DMS114 treated with DMSO at 0.1 percent for 48 hours (cell line): ENCODE measurements at regions not wholly inside any gene's neighbourhood (a gene's known extent, or its start where the extent isn't known, plus 50 kb on each side); places are given as distances from the start of the nearest gene placed in this dataset.

Experiments
- DNase-seq: peaks from one replicate; lab custom pipeline; 2025; ENCODE audit not compliant: unreplicated experiment; lab: John Stamatoyannopoulos, UW

DNA sequence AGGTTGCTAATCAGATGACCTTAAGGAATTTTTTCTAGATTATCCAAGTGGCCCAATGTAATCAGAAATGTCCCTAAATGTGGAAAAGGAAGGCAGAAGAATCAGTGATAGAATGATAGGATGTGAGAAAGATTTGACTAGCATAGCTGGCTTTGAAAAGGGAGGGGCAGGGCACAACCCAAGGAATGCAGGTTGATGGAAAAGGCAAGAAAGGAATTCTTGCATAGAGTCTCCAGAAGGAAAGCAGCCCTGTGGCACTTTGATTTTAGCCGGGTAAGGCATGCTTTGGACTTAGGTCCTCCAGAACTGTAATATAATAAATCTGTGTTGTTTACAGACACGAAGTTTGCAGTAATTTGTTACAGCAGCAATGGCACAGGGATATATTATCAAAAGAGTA, 375.7 kb upstream of the B3GALT2 start:
- DNase-seq = no peak

DNA sequence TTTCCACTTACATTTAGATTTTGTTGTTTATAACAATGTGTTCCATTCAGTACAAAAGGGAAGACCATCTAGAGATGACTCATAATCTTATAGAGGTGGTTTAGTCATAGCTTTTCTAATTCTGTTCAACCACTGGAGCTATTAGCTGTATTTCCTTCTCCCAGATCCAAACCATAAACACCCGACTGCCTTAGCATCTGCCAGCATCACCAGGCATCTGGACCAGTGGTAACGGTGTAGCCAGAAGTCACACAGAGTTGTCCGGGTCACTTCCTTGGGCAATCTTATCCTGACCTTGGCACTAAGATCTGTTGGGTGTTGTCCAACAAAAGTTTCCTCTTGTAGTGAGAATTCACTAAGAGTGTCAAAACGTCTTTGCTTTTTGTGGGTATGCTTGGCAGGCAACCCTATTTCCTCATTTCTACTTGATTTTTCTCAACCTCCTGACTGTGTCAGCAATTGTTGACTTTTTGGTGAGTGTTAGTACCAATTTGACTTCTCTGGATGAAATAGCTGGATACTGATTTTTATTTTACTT, 372.1 kb upstream of the B3GALT2 start:
- DNase-seq = no peak

DNA sequence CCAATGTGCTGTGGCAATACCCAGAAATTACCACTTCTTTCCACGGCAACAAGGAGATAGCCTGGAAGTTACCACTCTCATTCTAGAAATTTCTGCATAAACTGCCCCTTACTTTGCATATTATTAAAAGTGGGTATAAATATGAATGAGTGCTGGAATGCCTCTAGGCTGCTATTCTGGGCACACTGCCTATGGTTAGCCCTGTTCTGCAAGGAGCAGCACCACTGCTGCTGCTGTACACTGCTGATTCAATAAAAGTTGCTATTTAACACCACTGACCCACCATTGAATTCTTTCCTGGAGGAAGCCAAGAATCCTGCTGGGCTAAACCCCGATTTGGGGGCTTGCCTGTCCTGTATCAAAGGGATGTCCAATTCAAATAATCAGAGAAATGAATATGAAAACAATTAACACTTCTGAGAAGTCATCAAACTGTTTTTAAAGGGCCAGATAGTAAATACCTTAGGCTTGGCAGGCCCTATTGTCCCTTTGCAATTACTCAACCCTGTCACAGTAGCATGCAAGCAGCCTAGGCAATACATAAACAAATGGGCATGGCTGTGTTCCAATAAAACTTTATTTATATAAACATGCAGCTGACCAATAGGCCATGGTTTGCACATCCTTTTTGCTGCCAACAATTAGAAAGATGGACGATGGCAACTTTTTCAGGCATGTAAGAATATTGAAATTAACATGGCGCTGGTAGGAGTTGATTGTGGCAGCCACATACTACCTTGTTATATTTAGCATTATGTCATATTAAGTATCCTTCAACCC, 369.4 kb upstream of the B3GALT2 start:
- DNase-seq = no peak

DNA sequence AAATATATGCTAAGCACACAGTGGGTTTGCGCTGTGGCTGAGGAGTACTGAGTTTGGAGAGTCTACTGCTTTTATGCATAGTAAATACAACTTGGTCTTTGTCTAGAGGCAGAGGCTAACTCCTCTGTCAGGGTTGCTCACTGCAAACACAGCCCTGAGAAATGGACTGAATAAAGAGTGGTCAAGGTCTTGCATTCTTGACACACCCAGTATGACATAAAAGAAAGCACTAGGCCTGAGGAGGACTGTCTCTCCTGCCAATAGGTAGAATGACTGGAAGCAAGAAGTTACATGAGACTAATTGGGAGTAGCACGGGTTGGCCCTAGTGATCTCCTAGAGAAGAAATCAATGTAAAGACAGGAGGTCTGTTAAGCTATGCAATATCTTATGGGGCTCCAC, 367.2 kb upstream of the B3GALT2 start:
- DNase-seq = no peak

DNA sequence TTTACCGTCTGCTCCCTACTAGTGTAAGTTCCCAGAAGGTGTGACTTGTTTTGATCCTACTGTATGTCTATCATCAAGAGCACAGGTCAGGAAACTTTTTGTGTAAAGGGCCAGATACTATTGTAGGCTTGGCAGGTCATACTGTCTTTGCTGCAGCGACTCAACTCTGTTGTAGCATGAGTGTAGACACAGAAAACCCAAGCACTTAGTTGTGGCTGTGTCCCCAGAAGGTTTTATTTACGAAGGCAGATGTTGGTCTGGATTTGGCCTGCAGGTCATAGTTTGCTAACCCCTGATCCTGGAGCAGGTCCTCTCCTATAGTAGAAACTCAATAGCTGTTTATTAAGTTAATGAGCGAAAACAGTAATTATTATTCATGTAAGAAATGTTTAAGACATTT, 365.9 kb upstream of the B3GALT2 start:
- DNase-seq = no peak

DNA sequence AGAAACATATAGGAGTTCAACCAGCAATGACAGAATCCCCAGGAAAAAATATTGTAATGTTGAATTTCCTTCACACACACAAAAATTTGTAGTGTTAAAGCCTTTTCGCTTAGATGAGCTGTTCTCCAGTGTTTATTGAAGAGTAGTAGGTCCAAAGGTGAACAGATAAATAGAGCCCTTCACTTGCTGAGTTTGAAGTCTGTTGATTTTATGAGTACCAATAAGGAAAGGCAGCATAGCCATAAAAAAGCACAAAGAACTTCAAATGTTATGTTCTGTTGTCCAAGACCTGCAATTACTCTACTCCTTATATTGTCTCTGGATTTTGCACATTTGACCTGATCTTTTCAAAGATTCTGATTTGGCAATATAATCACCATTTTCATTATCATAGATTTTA, 362.7 kb upstream of the B3GALT2 start:
- no peak for DNase-seq

DNA sequence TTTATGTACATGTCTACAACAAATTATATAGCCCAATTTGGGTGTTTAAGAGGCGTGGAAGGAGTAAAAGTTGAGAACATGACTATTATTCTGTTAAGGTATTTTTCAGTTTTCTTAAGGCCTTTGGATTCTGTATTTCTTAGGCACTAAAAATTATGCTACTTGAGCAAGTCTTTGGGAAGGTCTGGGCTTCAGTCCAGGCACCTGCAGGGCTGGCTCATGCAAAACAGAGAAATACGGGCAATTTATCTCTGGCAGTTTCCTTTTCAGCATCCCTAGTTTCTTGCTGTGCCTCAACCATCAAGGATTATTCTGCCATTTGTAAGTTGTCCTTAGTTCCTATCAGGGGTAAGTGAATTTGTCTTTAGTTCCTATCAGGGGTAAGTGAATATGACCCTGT, 358.8 kb upstream of the B3GALT2 start:
- DNase-seq = no peak

DNA sequence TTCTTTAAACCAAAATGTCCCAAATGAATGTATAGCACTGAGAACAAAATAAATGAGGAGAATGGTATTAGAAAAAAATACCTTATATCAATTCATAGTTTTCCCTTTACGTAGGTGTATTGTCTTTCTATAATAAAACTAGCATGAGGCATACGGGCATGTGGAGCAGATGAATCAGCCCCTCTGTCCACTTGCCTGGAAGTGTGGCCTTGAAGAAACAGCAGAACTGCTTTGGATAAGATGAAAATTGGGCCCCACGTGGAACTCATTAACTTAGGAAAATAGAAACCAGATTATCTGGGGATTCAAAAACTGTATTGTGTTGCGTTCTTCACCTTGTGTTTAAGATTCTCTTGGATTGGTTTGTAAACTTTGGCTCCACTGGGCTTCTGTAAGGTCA, 356.8 kb upstream of the B3GALT2 start:
- no peak for DNase-seq

DNA sequence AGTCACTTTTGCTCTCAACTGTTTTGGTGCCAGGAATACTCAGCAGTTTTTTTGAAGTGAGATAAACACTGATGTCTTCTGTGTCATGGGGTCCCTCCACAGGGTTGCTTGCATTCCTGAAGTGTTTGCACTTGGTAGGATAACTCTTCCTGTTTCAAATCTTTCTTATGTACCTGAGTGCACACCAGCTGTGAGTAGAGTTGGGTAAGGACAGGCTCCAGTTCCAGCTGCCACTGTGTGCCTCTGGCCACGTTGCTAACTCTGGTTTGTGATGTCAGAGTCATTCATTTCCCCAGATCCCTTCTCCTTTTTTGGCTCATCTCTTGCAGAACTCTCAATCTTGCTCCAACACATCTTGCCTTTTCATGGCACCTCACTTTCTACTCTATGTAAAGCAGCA, 356.3 kb upstream of the B3GALT2 start:
- no peak for DNase-seq

DNA sequence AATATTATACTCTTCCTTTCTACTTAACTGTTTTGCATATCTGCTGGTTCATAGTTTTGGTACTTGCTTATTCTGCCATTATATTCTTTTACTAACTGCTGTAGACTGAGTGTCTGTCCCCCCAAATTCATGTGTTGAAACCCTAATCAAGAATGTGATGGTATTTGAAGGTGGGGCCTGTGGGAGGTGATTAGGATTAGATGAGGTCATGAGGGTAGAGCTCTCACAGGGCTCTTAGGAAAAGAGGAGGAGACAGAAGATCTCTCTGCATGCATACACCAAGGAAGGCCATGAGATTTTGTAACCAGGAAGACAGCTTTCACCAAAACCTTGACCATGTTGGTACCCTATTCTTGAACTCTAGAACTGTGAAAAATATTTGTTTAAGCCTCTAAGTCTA, 354.1 kb upstream of the B3GALT2 start:
- DNase-seq = no peak

DNA sequence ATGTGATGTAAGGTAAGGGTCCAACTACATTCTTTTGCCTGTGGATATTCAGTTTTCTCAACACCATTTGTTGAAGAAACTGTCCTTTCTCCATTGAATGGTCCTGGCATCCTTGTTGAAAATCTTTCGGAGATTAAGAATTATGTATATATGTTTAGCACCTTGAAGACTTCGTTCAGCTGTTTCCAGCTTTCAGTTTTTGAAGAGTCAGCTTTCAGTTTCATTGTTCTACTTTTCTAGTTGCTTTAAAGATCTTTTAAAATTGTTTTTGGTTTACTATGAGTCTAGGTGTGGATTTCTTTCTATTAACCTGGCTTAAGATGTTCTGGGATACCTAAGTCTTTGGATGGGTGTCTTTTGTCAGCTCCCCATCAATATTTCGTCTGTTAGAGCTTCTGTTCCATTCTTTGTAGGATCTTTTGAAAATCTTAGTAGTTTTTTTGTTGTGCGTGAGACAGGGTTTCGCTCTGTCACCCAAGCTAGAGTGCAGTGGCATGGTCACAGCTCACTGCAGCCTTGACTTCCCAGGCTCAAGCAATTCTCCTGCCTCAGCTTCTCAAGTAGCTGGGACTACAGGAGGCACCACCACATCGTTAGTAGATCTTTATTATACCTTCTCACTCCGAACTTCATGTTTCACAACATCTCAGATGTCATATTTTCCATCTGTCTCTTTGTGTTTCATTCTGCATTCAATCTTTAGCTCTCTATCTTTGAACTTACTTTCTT, 353.5 kb upstream of the B3GALT2 start:
- DNase-seq = no peak

DNA sequence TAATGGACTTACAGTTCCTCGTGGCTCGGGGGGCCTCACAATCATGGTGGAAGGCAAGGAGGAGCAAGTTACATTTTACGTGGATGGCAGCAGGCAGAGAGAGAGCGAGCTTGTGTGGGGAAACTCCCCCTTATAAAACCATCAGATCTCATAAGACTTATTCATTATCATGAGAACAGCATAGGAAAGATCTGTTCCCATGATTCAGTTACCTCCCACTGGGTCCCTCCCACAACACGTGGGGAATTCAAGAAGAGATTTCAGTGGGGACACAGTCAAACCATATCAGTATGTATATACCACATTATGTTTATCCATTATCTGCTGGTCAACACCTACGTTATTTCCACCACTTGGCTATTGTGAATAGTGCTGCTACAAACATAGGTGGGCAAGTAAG, 352.3 kb upstream of the B3GALT2 start:
- no peak for DNase-seq

DNA sequence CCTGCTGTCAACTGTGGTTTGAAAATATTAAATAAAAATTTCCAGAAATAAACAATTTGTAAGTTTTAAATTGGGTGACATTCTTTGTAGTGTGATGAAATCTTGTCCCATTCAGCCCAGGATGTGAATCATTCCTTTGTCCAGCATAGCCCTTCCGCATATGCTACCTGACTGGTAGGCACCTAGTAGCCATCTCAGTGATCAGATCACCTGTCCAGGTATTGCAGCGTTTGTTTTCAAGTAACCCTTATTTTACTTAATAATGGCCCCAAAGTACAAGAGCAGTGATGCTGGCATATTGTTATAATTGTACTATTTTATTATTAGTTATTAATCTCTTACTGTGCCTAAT, 351.6 kb upstream of the B3GALT2 start:
- DNase-seq = no peak

DNA sequence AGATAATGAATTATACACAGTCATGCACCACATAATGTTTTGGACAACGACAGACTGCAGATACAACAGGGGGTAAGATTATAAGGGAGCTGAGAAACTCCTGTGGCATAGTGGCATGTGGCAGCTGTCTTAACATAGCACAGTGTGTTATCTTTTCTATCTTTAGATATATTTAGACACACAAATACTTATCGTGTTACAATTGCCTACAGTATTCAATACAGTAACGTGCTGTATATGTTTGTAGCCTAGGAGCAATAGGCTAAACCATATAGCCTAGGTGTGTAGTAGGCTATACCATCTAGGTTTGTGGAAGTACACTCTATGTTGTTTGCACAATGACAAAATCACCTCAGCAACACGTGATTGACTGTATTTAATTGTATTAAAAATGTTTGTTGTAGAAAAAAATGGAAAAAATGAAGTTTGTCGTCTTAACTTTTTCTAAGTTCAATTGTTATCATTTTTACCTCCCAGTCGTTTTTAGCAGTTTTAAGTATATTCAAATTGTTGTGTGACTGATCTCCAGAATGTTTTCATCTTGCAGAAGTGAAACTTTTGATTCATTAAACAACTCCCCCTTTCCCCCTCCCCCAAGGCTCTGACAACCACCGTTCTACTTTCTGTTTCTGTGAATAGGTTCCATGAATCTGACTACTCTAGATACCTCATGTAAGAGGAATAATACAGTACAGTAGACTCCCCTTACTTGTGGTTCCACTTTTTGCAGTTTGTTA, 351.0 kb upstream of the B3GALT2 start:
- DNase-seq = no peak

DNA sequence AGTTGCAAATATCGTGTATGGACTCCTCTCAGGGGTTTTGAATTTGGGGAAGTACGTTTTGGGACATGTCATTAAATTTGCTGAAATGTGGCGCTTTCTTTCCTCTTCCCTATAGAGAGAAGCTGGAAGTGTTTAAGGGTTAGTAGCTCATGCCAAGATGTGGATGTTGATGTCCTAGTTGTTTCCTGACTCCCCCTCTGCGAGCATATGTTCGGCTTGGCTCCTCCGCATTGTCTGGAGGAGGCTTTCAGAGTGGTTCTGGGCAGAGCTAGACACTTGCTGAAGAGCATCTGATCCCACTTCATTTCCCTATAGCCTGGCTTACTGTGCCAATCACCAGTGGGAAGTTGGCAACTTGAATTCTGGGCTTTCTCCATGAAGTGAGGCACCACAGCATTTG, 347.4 kb upstream of the B3GALT2 start:
- DNase-seq = no peak

DNA sequence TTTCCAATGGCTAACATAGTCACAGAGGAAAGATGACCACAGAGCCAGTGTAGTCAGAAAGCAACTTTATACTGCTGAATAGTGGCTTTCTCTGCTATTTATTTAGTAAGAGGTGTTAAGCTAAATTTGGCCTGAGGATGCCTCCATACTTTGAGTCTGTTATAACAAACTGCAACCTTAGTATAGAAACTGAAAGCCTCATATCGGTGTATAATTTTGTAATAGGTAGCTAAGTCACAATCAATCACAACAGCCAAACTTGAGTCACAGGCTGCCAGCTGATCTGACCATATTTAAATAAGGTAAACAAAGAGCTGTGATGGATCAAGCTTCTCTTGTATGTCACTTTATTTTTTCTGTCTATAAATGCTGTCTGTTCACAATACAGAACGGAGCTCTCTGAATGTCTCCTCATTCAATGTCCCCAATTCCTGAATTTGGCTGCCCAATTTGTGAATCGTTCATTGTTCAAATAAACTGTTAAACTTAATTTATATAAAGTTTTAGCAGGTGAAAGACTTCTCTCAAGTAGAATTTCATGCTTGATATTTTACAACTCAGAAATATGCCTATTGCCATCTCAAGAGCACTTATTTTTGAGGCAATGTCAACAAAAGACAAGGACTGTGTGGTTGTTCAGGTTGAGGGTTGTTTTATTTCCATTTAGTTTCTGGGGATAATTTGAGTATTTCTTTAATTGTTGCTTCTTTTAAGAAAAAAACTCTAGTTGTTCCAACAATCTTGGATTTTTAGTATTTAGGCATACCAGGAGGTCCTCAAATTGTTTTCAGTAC, 339.7 kb upstream of the B3GALT2 start:
- DNase-seq = no peak

DNA sequence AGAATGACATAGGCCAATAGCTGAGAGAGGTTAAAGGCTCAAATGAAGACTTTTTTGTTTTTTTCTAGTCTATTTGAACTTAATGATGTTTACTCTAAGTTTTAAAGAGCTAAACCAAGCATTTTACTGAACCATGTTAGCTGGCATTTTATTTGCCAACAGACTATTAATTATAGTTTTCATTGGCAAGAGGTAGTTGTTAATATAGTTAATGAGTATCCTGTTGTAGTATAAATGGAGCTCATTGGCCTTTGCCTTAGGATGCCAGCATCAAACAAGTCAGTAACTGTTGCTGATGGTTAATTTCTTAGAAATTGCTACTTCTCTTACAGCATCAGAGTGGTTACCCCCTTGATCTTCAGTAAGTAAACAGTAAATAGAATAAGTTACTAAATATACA, 339.0 kb upstream of the B3GALT2 start:
- DNase-seq = no peak

DNA sequence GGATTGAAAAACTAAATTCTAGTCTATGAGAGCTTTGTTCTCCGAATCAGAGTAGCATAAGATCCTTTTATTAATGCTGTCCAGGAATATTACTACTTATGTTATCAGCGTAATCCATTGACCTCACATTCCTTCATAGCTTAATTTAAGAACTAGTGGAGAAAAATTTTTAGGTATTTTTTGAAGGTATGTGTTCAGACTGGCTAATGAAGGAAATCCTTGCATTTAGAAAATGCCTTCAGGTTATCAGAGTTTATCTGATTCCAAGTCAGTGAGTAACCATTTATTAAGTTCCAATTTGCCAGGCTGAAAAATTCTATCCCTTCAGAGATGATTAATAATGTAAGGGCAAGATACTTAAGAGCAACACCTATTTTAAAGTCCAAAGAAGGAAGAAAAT, 338.2 kb upstream of the B3GALT2 start:
- DNase-seq = no peak

DNA sequence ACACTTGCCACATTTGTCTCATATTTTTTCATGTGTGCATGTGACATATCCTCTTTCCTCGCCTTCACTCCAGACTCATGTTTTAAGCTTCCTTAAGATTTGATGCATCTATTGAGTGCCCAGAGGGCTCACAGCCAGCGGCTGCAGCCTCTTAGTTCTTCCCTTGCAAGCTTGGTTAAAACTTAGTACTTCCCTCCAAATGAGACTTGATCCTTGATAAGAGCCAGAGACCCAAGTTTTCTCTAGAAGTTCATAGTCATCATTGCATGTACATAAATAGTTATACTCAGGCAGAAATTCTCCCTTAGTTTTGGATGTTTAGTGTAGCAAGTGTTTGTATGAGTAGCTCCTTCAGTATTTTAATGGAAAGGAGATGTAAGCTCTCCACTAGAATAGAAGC, 337.6 kb upstream of the B3GALT2 start:
- no peak for DNase-seq

DNA sequence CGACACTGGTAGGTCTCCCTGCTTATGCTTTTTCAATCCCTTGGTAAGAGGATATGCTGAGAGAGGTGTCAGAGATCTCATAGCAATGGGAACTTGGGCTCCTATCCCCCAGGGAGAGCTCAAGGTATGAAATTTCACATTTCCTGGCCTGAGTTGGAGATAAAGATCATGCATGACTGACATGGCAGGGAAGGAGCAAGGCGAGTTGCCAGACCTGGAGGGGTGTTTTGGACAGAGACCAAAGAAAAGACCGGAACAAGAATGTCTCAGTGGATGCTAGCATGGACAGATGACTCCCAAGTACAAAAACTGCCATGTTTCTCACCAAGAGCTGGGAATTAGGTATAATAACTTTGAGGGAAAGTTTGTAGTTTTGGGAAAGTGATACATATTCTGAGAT, 334.1 kb upstream of the B3GALT2 start:
- DNase-seq = no peak

DNA sequence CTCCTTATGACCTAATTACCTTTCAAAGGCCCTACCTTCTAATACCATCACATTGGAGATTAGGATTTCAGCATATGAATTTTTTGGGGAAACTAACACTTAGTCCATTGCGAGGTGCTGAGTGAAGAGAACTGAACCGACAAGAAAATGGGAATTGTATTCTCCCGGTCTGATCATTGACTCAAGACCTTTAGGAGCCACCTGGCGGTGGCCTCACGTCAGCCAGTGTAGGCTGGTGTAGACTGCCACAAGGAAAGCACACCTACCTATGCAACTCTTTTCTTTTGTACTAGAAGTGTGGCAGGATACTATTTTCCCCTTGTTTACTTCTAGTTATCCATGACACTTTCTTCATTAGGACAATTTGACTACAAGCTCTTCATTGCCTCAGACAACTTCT, 333.5 kb upstream of the B3GALT2 start:
- DNase-seq = no peak
